ENCODE measurements at regions not wholly inside any gene's neighbourhood (a gene's known extent, or its start where the extent isn't known, plus 50 kb on each side); places are given as distances from the start of the nearest gene placed in this dataset.

DNA sequence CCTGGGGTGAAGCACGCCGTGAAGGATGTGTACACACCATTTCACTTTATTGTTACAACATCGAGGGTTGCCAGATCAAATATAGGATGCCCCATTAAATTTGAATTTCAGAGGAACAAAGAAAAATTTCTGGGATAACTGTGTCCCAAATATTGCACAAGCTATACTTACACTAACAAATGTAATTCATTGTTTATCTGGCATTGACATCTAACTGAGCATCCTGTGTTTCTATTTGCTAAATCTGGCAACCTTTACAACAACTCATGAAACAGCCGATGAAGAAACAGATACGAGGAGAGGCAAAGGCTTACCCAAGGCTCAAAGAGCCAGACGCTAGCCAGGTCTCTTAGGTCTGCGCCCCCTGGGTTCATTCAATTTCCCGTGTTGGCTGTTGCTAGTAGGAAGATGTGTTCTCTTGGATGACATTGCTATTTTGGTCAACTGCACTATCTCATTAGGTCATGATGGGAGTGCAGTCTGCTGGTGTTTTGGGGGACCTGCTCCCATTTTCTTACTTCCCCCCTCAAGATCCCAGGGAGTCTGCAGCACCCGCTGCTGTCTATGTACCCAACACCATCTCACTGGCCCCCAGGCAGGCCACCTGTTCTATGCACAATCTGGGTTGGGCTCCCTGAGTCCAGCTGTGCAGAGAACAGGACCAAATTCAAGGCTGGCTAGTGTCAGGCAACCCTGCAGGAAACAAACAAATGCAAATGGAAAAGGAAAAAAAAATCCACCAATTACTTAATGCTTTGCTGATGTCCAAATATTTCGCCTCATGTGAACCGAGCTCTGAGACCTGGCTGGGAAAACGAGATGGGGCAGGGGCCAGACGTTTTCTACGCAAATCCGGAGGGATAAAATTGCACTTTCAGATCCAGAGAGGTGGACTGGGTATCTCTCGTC, 560.9 kb downstream of the MIAT start (continued):
- TF ChIP-seq SIX5 (IDR thresholded peaks at IDR 0.05; ENCODE audit: low read depth, low read length) (no peak), JUND (IDR thresholded peaks at IDR 0.05; ENCODE audit: low read length) (no peak), CHD1 (IDR thresholded peaks at IDR 0.05; ENCODE audit: low read depth, low read length) (no peak), TAF1 (IDR thresholded peaks at IDR 0.05; ENCODE audit: low read depth, low read length) (no peak), MAFK (IDR thresholded peaks at IDR 0.05; ENCODE audit: low read depth, low read length) (no peak), SUZ12 (IDR thresholded peaks at IDR 0.05; ENCODE audit: low read length) (no peak), BRCA1 (IDR thresholded peaks at IDR 0.05; ENCODE audit: low read depth, low read length) (no peak), TCF12 (IDR thresholded peaks at IDR 0.05; ENCODE audit: low read depth, low read length) (no peak), POU5F1 (IDR thresholded peaks at IDR 0.05; ENCODE audit: low read depth, low read length) (no peak), RXRA (IDR thresholded peaks at IDR 0.05; ENCODE audit: insufficient read depth, low read depth, low read length) (no peak)

All from H1 (cell line).